Body of pancreas (tissue), 4 donors: ENCODE measurements at regions not wholly inside any gene's neighbourhood (a gene's known extent, or its start where the extent isn't known, plus 50 kb on each side); places are given as distances from the start of the nearest gene placed in this dataset.

Experiments used
- ATAC-seq: fragments of 150-250 bp; one replicate; pipeline ENCODE4 v1.9.1; 2016
- DNase-seq, 4 donors: peaks; one replicate each; pipeline ENCODE4 v3.0.0-alpha.2; 2019
- H3K27ac ChIP-seq, 4 donors: fragments of 200-600 bp; sonication (generic); 1 replicate in 3 of 4; 2 replicates in 1 of 4; pipeline versions ENCODE4 v1.5.1 to v1.6.1; 2016 to 2019; ENCODE audit warnings: mild to moderate bottlenecking in 1 of 4, mixed read lengths in 1 of 4, moderate library complexity in 1 of 4
- H3K27me3 ChIP-seq, 2 donors: fragments of 200-600 bp; sonication (generic); one replicate each; pipeline ENCODE4 v1.6.0; 2016; ENCODE audit warnings: mild to moderate bottlenecking in 1 of 2
- H3K36me3 ChIP-seq, 2 donors: fragments of 200-600 bp; sonication (generic); replicated peaks in 1 of 2; 2 replicates each; pipeline ENCODE4 v1.5.1; 2016; ENCODE audit warnings: low read depth in 2 of 2; ENCODE audit not compliant: insufficient read depth in 1 of 2
- H3K4me1 ChIP-seq: fragments of 200-600 bp; sonication (generic); one replicate; pipeline ENCODE4 v1.6.0; 2016
- H3K4me3 ChIP-seq, 2 donors: fragments of 200-600 bp; sonication (generic); 1 replicate in 1 of 2; 2 replicates in 1 of 2; pipeline ENCODE4 v1.5.1; 2016 to 2019
- H3K9me3 ChIP-seq, 3 donors: fragments of 200-600 bp; sonication (generic); 1 replicate in 2 of 3; 2 replicates in 1 of 3; pipeline ENCODE4 v1.5.1; 2016
- POLR2A ChIP-seq, 3 donors: fragments of 450-650 bp; IDR thresholded peaks; one replicate each; pipeline ENCODE4 v1.6.1; 2016; ENCODE audit warnings: antibody characterized with exemption in 3 of 3, mild to moderate bottlenecking in 2 of 3
- WGBS, 2 donors: methylation state at CpG; one replicate each; pipeline ENCODE4 v1.1.5; 2017; 5-methylcytosine and 5-hydroxymethylcytosine counted together
- intact Hi-C: fragments of 100-400 bp; cut with DNase I; formaldehyde crosslinking; loops from one replicate; pipeline ENCODE4 v1.15.1; 2023
- TF ChIP-seq, protein P1 (sequence below), 7 experiments: fragments of 450-650 bp in 4 of 7; fragments of 200-600 bp in 3 of 7; sonication (generic) in 3 of 7; IDR thresholded peaks; one replicate each; pipeline ENCODE4 v1.5.1; 2016 to 2019; ENCODE audit warnings: antibody characterized with exemption in 7 of 7

DNA sequence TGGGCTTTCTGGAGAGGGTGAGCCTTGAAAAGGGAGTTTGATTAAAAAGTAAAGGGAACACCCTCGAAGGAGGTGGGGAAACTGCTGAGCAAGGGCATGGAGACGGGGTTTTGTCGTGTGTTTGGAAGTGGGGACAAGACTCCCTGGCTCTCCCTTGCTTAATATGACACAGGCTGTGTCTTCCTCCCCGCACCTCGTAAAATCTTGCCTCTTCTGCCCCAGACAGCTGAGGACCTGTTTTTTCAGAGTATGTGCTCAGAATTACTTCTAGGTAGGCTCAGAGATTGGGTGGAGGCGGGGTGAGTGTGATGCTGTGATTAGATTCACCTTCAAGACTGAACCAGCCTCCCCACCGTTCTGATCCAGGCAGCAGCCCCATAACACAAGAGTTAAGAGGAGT, 244.4 kb upstream of the TLE3 start:
- Histone ChIP-seq H3K27me3 (no peaks in the 10 kb centered on the region), H3K36me3 (no peaks in the 10 kb centered on the region), H3K27ac (no peak overlapping the region), H3K4me1 (peaks cover 12% of the 10 kb centered on the region), H3K9me3 (no peaks in the 10 kb centered on the region), H3K4me3 (no peak overlapping the region)
- DNase-seq = no peak
- 87 to 88% methylated on average over 7 of the region's 7 CpGs for WGBS, 2 donors
- TF ChIP-seq POLR2A (IDR thresholded peaks at IDR 0.05) = no peak
- TF ChIP-seq, protein P1, sequence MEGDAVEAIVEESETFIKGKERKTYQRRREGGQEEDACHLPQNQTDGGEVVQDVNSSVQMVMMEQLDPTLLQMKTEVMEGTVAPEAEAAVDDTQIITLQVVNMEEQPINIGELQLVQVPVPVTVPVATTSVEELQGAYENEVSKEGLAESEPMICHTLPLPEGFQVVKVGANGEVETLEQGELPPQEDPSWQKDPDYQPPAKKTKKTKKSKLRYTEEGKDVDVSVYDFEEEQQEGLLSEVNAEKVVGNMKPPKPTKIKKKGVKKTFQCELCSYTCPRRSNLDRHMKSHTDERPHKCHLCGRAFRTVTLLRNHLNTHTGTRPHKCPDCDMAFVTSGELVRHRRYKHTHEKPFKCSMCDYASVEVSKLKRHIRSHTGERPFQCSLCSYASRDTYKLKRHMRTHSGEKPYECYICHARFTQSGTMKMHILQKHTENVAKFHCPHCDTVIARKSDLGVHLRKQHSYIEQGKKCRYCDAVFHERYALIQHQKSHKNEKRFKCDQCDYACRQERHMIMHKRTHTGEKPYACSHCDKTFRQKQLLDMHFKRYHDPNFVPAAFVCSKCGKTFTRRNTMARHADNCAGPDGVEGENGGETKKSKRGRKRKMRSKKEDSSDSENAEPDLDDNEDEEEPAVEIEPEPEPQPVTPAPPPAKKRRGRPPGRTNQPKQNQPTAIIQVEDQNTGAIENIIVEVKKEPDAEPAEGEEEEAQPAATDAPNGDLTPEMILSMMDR (IDR thresholded peaks at IDR 0.05) = no peak
- ATAC-seq = no peak
- intact Hi-C loops = no loop called here

DNA sequence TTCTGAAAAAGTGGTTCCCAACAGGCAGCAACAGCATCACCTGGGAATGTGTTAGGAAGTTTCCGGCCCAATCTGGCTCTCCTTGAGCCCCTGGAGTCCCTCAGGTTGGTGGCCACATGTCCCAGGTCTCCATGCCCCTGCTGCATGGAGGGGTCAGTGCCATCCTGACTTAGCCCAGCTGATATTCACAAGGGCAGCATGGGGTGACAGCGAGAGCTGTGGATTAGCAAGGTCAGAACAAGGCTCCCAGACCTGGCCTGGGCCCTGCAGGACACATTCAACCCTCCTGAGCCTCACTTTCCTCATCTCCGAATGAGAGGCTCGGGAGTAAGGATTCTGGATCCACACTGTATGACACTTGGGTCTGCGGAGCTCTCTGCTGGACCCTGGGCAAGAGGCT, 243.8 kb upstream of the TLE3 start:
- no peaks in the 10 kb centered on the region for H3K9me3 ChIP-seq
- H3K4me1 ChIP-seq = peaks cover 12% of the 10 kb centered on the region
- intact Hi-C loops = no loop called here
- no peaks in the 10 kb centered on the region for H3K27me3 ChIP-seq
- H3K36me3 ChIP-seq = no peaks in the 10 kb centered on the region
- WGBS, 2 donors = 76 to 93% methylated on average over 4 to 5 of the region's 5 CpGs
- ATAC-seq = no peak
- no peak overlapping the region for H3K4me3 ChIP-seq
- DNase-seq = no peak
- TF ChIP-seq, protein P1 (IDR thresholded peaks at IDR 0.05) = no peak
- no peak for TF ChIP-seq POLR2A (IDR thresholded peaks at IDR 0.05)
- H3K27ac ChIP-seq = no peak overlapping the region

DNA sequence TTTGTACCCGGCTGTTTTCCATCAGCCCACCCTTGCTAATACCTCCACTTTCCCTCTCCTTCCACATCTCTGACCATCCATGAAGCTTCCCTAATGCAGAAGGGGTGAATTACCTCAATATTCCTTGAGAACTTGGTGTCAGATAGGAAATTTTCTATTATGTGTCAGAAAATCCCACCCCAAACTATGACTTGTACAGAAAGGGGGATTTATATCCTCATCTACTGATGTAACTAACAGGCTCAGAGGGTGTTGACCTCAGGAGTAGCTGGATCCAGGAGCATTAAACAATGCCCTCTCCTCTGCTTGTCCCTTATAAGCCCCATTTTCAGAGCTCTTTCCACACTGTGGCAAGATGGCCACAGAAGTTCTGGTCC, 242.8 kb upstream of the TLE3 start:
- Histone ChIP-seq H3K9me3 (no peaks in the 10 kb centered on the region), H3K4me3 (no peak overlapping the region), H3K27ac (peak overlapping the region in 2 of 4 donors; percentile 8 to 29), H3K4me1 (peaks cover 12% of the 10 kb centered on the region), H3K36me3 (no peaks in the 10 kb centered on the region), H3K27me3 (no peaks in the 10 kb centered on the region)
- DNase-seq (no peak), ATAC-seq (no peak)
- intact Hi-C loops = no loop called here
- WGBS, 2 donors = 89 to 94% methylated on average over 1 of the region's 1 CpG
- TF ChIP-seq, protein P1 (IDR thresholded peaks at IDR 0.05) = no peak
- no peak for TF ChIP-seq POLR2A (IDR thresholded peaks at IDR 0.05)

DNA sequence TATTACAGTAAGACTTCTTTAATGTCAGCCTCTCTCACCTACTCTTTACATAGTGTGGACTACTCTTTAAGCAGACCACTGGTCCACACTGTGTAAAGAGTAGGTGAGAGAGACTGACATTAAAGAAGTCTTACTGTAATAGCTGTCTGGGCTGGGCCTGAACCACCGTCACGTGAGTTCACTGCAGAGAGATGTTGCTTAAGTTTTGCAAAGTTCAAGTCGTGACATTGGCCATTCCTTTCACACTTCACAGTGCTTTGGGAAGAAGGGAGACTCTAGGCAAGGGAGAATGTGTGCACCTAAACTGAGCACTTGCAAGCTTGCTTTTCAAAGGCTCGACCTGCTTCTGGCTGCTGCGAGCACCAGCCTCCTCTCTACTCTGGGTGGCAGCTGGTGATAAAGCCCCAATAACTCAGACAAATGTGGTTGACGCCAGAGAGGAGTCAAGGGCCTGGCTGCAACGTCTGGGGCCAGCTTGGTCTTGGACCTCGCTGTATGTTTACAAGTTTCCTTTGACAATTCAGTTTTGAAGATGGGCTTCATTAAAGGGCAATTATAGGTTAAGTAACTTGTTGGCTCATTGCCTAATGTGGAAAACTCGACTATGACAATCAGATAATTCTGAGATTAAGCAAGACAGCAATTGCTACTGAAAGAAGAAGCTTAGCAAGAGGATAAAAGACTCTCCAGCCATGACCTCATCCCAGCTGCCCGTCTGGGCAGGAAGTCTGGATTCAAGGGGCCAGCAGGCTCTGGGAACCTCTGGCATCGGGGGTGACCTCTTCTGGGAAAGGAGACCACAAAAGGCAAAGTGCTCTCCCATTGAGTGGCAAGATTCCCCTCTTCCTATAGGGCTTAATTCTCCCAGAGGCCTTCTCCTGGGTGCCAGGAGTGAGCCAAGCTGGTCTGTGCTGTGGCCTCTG, 242.1 kb upstream of the TLE3 start:
- no peak for TF ChIP-seq POLR2A (IDR thresholded peaks at IDR 0.05)
- TF ChIP-seq, protein P1 (IDR thresholded peaks at IDR 0.05) = no peak
- Histone ChIP-seq H3K4me1 (peaks cover 7% of the 10 kb centered on the region), H3K27ac (peak overlapping the region in 2 of 4 donors; percentile 8 to 29), H3K9me3 (no peaks in the 10 kb centered on the region), H3K36me3 (no peaks in the 10 kb centered on the region), H3K4me3 (no peak overlapping the region), H3K27me3 (no peaks in the 10 kb centered on the region)
- intact Hi-C loops = no loop called here
- ATAC-seq (no peak), DNase-seq (peak in 1 of 4 donors; percentile 48)
- WGBS, 2 donors = 68 to 76% methylated on average over 10 to 11 of the region's 11 CpGs
